NB4 (cell line): ENCODE measurements at regions not wholly inside any gene's neighbourhood (a gene's known extent, or its start where the extent isn't known, plus 50 kb on each side); places are given as distances from the start of the nearest gene placed in this dataset.
A peak's percentile ranks its signal among the peaks of the same experiment; 100 is the strongest.

ENCODE experiments used
- DNase-seq: peaks from one replicate; pipeline ENCODE4 v3.0.0; 2010; ENCODE audit warnings: low read depth
- H3K4me3 ChIP-seq: one replicate; pipeline ENCODE4 v1.5.1; 2011; ENCODE audit warnings: mild to moderate bottlenecking, low read depth, low read length, moderate library complexity
- MYC ChIP-seq: IDR thresholded peaks from 2 replicates; pipeline ENCODE4 v1.6.1; 2011; ENCODE audit warnings: low read depth, low read length
- POLR2A ChIP-seq: IDR thresholded peaks from 2 replicates; pipeline ENCODE4 v1.6.1; 2011; ENCODE audit warnings: mild to moderate bottlenecking; ENCODE audit not compliant: insufficient read length; ENCODE audit errors: extremely low read depth
- TF ChIP-seq, protein P1 (sequence below): IDR thresholded peaks from 2 replicates; pipeline ENCODE4 v1.6.1; 2011; ENCODE audit warnings: low read depth, low read length
- TF ChIP-seq, protein P2 (sequence below): IDR thresholded peaks from one replicate; pipeline ENCODE4 v1.5.1; 2012; ENCODE audit warnings: low read depth, low read length

DNA sequence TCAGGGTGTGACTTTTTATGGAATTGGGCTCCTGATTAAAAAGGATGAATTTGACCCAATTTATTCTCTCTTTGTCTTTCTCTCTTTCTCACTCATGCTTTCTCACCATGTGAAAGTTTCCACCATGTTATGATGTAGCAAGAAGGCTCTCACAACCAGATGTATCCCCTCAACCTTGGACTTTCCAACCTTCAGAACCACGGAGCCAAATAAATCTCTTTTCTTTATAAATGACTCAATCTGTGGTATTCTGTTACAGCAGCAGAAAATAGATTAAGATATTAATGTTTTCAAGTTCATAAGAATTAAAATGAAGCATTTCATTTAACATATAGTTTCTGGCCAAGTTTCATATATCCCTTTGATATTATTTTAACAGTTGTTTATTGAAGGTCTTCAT is 698.5 kb downstream of the TRAM1L1 start:
- TF ChIP-seq, protein P1, sequence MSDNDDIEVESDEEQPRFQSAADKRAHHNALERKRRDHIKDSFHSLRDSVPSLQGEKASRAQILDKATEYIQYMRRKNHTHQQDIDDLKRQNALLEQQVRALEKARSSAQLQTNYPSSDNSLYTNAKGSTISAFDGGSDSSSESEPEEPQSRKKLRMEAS = no peak
- TF ChIP-seq MYC (no peak), POLR2A (no peak)
- TF ChIP-seq, protein P2, sequence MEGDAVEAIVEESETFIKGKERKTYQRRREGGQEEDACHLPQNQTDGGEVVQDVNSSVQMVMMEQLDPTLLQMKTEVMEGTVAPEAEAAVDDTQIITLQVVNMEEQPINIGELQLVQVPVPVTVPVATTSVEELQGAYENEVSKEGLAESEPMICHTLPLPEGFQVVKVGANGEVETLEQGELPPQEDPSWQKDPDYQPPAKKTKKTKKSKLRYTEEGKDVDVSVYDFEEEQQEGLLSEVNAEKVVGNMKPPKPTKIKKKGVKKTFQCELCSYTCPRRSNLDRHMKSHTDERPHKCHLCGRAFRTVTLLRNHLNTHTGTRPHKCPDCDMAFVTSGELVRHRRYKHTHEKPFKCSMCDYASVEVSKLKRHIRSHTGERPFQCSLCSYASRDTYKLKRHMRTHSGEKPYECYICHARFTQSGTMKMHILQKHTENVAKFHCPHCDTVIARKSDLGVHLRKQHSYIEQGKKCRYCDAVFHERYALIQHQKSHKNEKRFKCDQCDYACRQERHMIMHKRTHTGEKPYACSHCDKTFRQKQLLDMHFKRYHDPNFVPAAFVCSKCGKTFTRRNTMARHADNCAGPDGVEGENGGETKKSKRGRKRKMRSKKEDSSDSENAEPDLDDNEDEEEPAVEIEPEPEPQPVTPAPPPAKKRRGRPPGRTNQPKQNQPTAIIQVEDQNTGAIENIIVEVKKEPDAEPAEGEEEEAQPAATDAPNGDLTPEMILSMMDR = no peak
- no peak for DNase-seq
- H3K4me3 ChIP-seq = no peak overlapping the region

DNA sequence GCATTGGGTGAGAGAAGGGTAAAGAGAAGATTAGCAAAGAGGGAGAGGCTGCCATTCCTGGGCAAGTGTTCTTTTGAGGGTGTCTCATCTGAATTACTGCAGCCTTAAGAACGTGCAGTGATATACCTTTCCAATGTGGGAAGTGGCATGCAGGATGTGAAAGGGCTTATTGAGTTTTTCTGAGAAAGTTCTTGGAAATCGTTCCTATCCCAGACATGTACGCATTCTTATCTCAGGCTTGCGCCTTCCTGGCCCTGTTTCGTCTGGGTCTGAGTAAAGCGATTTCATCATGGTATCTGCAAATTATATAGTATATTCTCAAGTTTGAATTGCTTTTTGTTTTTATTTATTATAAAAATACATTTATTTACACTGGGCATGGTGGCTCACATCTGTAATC is 699.8 kb downstream of the TRAM1L1 start:
- DNase-seq = no peak
- TF ChIP-seq, protein P2 = no peak
- TF ChIP-seq MYC = no peak
- no peak for TF ChIP-seq POLR2A
- TF ChIP-seq, protein P1 = no peak
- H3K4me3 ChIP-seq = no peak overlapping the region

DNA sequence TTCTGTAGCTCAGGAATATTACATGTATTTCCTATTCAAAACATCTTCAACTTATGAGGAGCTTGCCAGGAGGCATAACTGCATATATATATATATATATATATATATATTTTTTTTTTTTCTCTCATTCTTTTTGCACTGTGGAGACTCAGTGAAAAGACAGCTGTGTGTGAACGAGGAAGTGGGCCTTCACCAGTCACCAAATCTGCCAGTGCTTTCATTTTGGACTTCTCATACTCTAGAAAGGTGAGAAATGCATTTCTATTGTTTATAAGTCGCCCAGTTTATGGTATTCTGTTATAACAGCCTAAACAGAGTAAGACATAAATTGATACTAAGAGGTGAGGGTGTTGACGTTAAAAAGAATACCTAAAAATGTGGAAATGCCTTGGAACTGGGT is 710.6 kb downstream of the TRAM1L1 start:
- no peak for DNase-seq
- no peak overlapping the region for H3K4me3 ChIP-seq
- TF ChIP-seq, protein P1 = no peak
- no peak for TF ChIP-seq POLR2A
- TF ChIP-seq, protein P2 = no peak
- TF ChIP-seq MYC = no peak

DNA sequence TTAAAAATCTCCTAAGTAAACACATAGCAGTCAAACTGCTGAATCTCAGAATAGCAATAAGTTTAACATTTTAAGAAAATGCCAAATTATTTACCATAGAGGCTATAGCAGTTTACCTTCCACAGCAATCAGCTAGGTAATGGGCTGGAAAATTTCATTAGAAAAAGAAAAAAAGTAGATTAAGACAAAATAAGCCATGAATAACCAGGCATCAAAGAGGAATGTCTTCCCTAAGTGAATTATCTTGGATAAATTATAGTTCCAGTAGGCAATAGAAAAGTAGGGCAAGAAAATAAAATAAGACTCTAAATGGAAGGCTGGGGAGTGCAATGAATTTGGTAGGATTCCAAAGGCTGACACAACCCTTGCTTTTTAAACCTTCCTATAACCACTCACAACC is 722.8 kb downstream of the TRAM1L1 start:
- TF ChIP-seq POLR2A = no peak
- TF ChIP-seq MYC = no peak
- TF ChIP-seq, protein P2 = no peak
- TF ChIP-seq, protein P1 = no peak
- no peak overlapping the region for H3K4me3 ChIP-seq
- no peak for DNase-seq

DNA sequence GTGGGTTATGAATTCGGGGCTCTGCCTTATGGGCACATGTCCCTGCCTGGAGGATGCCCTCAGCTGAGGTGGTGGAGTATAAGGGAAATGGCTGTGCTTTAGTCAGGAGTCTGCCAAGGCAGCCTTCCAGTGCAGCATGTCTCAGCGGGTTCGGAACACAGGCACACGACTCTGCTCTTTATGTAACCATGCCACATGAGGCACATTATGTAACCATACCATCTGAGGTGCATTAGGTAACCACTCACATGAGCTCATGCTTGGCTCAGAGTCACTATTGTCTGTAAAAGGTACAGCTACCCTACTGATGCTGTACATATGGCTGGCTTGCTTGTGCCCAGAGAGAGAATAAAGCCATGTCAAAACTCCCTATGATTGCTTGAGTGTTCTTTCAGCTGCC is 723.6 kb downstream of the TRAM1L1 start:
- H3K4me3 ChIP-seq = no peak overlapping the region
- DNase-seq = no peak
- TF ChIP-seq, protein P2 = no peak
- TF ChIP-seq, protein P1 = no peak
- TF ChIP-seq POLR2A = no peak
- no peak for TF ChIP-seq MYC

DNA sequence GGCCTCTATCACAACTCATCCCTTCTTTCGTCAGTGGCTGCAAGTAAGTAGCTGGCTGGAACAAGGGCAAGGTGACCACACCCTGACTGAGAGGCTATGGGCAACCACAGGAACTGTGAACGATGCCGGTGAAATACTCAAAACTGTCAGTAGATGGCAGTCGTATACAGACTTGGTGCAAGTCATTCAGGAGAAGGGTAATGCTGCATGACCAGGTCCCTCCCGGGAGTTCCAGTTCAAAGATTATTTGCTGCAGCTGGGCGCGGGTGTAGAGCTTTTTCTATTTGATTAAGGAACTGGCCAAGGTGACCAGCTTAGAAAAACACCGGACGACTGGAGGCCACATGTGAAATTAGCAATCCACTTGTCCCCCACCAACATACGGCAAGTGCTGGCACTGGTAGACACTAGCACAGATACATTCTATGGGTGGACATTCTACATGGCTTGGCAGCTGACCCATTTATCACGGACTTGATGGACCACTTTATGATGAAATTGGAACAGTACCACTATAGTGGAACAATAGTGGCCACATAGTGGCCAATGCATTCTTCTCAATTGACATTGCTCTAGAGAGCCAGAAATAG is 726.6 kb downstream of the TRAM1L1 start:
- DNase-seq = peak; percentile 78
- no peak overlapping the region for H3K4me3 ChIP-seq
- TF ChIP-seq, protein P2 = peak; percentile 58
- TF ChIP-seq MYC = no peak
